ENCODE measurements at regions not wholly inside any gene's neighbourhood (a gene's known extent, or its start where the extent isn't known, plus 50 kb on each side); places are given as distances from the start of the nearest gene placed in this dataset.

- Histone ChIP-seq H3K4me1 (peaks cover 0 to 12% (median 3%) of the 10 kb centered on the region in 4 donors), H3K9me3 (no peaks in the 10 kb centered on the region), H3K27ac (no peak overlapping the region), H3K27me3 (no peaks in the 10 kb centered on the region), H3K4me3 (no peak overlapping the region), H3K36me3 (no peaks in the 10 kb centered on the region)
- TF ChIP-seq POLR2AphosphoS5 (IDR thresholded peaks at IDR 0.05) (no peak), EP300 (IDR thresholded peaks at IDR 0.05) (no peak), CTCF (IDR thresholded peaks at IDR 0.05) (no peak), POLR2A (IDR thresholded peaks at IDR 0.05) (no peak)
- WGBS, 2 donors: 90 to 92% methylated on average over 4 of the region's 4 CpGs
- intact Hi-C loops (cut with DNase I): no loop called here
- DNase-seq: no peak
Observed at GRCh38 chr6:3999800-4000661, 78.9 kb downstream of the FAM217A start.

- no peaks in the 10 kb centered on the region for H3K27me3 ChIP-seq
- peaks cover 0 to 11% (median 6%) of the 10 kb centered on the region in 4 donors for H3K4me1 ChIP-seq
- no peaks in the 10 kb centered on the region for H3K9me3 ChIP-seq
- 77 to 86% methylated on average over 3 of the region's 3 CpGs for WGBS, 2 donors
- TF ChIP-seq CTCF (IDR thresholded peaks at IDR 0.05): no peak
- no peak for TF ChIP-seq EP300 (IDR thresholded peaks at IDR 0.05)
- no peak for TF ChIP-seq POLR2AphosphoS5 (IDR thresholded peaks at IDR 0.05)
- TF ChIP-seq POLR2A (IDR thresholded peaks at IDR 0.05): no peak
- H3K4me3 ChIP-seq: no peak overlapping the region
- intact Hi-C loops (cut with DNase I): no loop called here
- no peak overlapping the region for H3K27ac ChIP-seq
- no peaks in the 10 kb centered on the region for H3K36me3 ChIP-seq
- DNase-seq: no peak
Observed at GRCh38 chr6:4004249-4004648, 74.7 kb downstream of the FAM217A start.

DNA sequence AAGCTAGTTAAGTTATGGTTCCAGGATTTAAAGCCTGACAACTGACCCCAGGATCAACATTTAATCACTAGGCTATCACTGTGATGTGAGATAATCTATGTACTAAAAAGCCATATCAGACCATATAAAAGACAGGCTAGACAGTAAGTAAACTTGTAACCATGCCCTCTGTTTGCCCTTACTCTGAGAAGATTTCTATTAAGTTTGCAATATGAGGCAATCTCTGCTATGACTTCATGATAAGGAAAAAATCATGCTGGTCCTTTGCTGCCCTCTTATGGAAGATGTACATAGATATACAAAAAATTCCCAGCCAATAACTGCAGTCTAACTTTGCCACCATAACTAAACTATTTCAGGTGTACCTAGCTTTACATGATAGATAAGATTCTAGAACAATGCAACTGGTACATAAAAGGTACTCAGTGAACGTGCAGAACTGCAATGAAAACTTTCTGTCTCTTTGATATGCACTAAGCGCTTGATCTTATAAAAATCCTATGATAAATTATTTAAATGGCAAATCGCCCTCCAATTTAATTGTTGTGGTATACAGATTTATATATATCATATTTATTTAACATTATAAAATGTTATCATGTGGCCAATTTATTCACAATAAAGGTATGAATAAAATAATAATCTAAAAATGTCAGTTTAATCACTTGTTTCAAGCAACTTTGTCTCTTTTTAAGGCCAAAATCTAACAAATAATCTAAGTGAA lies 70.5 kb downstream of the FAM217A start:
- DNase-seq: no peak
- TF ChIP-seq EP300 (IDR thresholded peaks at IDR 0.05) (no peak), CTCF (IDR thresholded peaks at IDR 0.05) (peak; percentile 14 to 31 (median 23))
- Histone ChIP-seq H3K36me3 (peaks cover 0 to 4% (median 0%) of the 10 kb centered on the region in 4 donors), H3K4me1 (peaks cover 0 to 23% (median 9%) of the 10 kb centered on the region in 4 donors), H3K4me3 (no peak overlapping the region), H3K9me3 (no peaks in the 10 kb centered on the region), H3K27ac (peak overlapping the region in 3 of 4 donors; percentile 33 to 65 (median 54)), H3K27me3 (no peaks in the 10 kb centered on the region)
- intact Hi-C loops (cut with DNase I): loop anchor here (5.0 kb wide), 1 partner anchor 266 kb away; no protein-coding TSS in a partner anchor
- WGBS, 2 donors: 59 to 74% methylated on average over 3 of the region's 3 CpGs

DNA sequence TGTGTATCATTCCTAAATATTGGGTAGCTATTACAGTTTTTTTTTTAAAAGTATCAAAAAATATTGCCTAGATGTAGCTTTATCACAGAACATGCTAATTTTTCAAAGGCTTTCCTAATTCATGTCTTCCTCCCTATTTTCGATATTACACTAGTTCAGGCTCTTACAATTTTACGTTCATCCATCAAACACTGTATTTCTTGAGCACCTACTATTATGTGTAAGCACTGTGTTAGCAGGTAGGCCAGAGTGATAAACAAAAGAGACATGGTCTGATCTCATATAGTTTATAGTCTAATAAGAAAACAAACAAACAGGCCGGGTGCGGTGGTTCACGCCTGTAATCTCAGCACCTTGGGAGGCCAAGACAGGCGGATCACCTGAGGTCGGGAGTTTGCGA lies 69.5 kb downstream of the FAM217A start:
- intact Hi-C loops (cut with DNase I): loop anchor here (5.0 kb wide), 1 partner anchor 267 kb away; no protein-coding TSS in a partner anchor

More for the DNA sequence above, 69.5 kb downstream of the FAM217A start:
- TF ChIP-seq CTCF (IDR thresholded peaks at IDR 0.05): no peak
- no peak for TF ChIP-seq POLR2AphosphoS5 (IDR thresholded peaks at IDR 0.05)
- TF ChIP-seq EP300 (IDR thresholded peaks at IDR 0.05): no peak
- TF ChIP-seq POLR2A (IDR thresholded peaks at IDR 0.05): no peak
- no peaks in the 10 kb centered on the region for H3K9me3 ChIP-seq
- no peaks in the 10 kb centered on the region for H3K27me3 ChIP-seq
- H3K4me1 ChIP-seq: peaks cover 0 to 23% (median 9%) of the 10 kb centered on the region in 4 donors
- DNase-seq: no peak
- H3K27ac ChIP-seq: no peak overlapping the region
- H3K4me3 ChIP-seq: no peak overlapping the region
- 79 to 90% methylated on average over 8 of the region's 8 CpGs for WGBS, 2 donors
- peaks cover 0 to 9% (median 0%) of the 10 kb centered on the region in 4 donors for H3K36me3 ChIP-seq
